HCT116 (cell line): ENCODE measurements at regions not wholly inside any gene's neighbourhood (a gene's known extent, or its start where the extent isn't known, plus 50 kb on each side); places are given as distances from the start of the nearest gene placed in this dataset.

Experiments
- EZH2 ChIP-seq: fragments of 200-600 bp; sonication (generic); IDR thresholded peaks from 2 replicates; pipeline ENCODE4 v1.6.1; 2017; ENCODE audit warnings: antibody characterized with exemption, mixed run types
- EZH2phosphoT487 ChIP-seq: fragments of 200-600 bp; IDR thresholded peaks from 2 replicates; pipeline ENCODE4 v1.6.1; 2018; ENCODE audit warnings: antibody characterized with exemption, borderline replicate concordance
- POLR2A ChIP-seq: IDR thresholded peaks from 2 replicates; pipeline ENCODE4 v1.7.0; 2011; ENCODE audit warnings: borderline replicate concordance; ENCODE audit not compliant: insufficient read depth, insufficient read length; ENCODE audit errors: extremely low read depth
- TF ChIP-seq, protein P1 (sequence below), 3 experiments: fragments of 200-600 bp in 1 of 3; sonication (generic) in 1 of 3; IDR thresholded peaks in 2 of 3; conservative IDR thresholded peaks in 1 of 3; 2 replicates each; pipeline ENCODE4 v1.5.1; 2012 to 2017; ENCODE audit warnings: low read depth in 2 of 3, low read length in 2 of 3, antibody characterized with exemption in 1 of 3, borderline replicate concordance in 1 of 3, control low read depth in 1 of 3, mild to moderate bottlenecking in 1 of 3, mixed read lengths in 1 of 3, mixed run types in 1 of 3, moderate library complexity in 1 of 3; ENCODE audit not compliant: insufficient read depth in 1 of 3
- TF ChIP-seq, protein P2 (sequence below): IDR thresholded peaks from 2 replicates; pipeline ENCODE4 v1.6.1; 2012; ENCODE audit warnings: low read depth

DNA sequence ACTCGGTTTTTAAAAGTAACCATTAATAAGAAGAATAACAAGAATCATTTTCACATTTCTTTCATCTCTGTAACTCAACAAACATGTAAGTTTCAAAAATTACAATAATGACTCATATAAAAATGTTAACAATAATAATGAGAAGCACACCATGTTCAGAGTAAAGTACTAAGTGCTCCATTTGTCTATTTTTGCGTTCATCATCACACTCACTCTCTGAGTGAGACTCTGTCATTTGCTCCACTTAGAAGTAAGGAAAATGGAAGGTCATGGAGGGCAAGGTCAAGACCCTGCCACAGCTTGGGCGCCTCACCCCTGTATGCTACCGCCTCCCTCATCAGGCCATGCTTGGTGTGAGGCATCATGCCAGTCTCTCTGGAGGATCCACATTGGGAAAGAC lies 129.9 kb downstream of the TMEM30B start:
- TF ChIP-seq, protein P1, sequence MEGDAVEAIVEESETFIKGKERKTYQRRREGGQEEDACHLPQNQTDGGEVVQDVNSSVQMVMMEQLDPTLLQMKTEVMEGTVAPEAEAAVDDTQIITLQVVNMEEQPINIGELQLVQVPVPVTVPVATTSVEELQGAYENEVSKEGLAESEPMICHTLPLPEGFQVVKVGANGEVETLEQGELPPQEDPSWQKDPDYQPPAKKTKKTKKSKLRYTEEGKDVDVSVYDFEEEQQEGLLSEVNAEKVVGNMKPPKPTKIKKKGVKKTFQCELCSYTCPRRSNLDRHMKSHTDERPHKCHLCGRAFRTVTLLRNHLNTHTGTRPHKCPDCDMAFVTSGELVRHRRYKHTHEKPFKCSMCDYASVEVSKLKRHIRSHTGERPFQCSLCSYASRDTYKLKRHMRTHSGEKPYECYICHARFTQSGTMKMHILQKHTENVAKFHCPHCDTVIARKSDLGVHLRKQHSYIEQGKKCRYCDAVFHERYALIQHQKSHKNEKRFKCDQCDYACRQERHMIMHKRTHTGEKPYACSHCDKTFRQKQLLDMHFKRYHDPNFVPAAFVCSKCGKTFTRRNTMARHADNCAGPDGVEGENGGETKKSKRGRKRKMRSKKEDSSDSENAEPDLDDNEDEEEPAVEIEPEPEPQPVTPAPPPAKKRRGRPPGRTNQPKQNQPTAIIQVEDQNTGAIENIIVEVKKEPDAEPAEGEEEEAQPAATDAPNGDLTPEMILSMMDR (IDR thresholded peaks at IDR 0.05 in 2 of 3, conservative IDR thresholded peaks at IDR 0.05 in 1 of 3; ENCODE audit: borderline replicate concordance in 1 of 3, insufficient read depth in 1 of 3, low read depth in 2 of 3, low read length in 2 of 3): no peak
- TF ChIP-seq EZH2 (no peak), POLR2A (no peak), EZH2phosphoT487 (no peak)
- TF ChIP-seq, protein P2, sequence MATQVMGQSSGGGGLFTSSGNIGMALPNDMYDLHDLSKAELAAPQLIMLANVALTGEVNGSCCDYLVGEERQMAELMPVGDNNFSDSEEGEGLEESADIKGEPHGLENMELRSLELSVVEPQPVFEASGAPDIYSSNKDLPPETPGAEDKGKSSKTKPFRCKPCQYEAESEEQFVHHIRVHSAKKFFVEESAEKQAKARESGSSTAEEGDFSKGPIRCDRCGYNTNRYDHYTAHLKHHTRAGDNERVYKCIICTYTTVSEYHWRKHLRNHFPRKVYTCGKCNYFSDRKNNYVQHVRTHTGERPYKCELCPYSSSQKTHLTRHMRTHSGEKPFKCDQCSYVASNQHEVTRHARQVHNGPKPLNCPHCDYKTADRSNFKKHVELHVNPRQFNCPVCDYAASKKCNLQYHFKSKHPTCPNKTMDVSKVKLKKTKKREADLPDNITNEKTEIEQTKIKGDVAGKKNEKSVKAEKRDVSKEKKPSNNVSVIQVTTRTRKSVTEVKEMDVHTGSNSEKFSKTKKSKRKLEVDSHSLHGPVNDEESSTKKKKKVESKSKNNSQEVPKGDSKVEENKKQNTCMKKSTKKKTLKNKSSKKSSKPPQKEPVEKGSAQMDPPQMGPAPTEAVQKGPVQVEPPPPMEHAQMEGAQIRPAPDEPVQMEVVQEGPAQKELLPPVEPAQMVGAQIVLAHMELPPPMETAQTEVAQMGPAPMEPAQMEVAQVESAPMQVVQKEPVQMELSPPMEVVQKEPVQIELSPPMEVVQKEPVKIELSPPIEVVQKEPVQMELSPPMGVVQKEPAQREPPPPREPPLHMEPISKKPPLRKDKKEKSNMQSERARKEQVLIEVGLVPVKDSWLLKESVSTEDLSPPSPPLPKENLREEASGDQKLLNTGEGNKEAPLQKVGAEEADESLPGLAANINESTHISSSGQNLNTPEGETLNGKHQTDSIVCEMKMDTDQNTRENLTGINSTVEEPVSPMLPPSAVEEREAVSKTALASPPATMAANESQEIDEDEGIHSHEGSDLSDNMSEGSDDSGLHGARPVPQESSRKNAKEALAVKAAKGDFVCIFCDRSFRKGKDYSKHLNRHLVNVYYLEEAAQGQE: no peak
